Neuron (in vitro differentiated cells): ENCODE measurements at regions not wholly inside any gene's neighbourhood (a gene's known extent, or its start where the extent isn't known, plus 50 kb on each side); places are given as distances from the start of the nearest gene placed in this dataset.
"Not testable (repeated sequence)": the region's sequence is repeated elsewhere in the genome, so short reads cannot be mapped to it uniquely, and the experiment has no call there.

Experiments
- H2AFZ ChIP-seq: one replicate; pipeline ENCODE4 v1.6.1; 2013; ENCODE audit warnings: low read depth, mild to moderate bottlenecking, inconsistent platforms, low read length, moderate library complexity
- H3K27me3 ChIP-seq: one replicate; pipeline ENCODE4 v1.6.1; 2013; ENCODE audit warnings: low read length; ENCODE audit not compliant: insufficient read depth
- H3K36me3 ChIP-seq: one replicate; pipeline ENCODE4 v1.6.1; 2013; ENCODE audit warnings: low read length; ENCODE audit not compliant: insufficient read depth
- H3K4me1 ChIP-seq: one replicate; pipeline ENCODE4 v1.6.1; 2013; ENCODE audit warnings: low read length; ENCODE audit not compliant: insufficient read depth
- H3K4me3 ChIP-seq: 2 replicates; pipeline ENCODE4 v1.5.1; 2013; ENCODE audit warnings: mild to moderate bottlenecking, low read length, moderate library complexity
- H3K9me3 ChIP-seq: one replicate; pipeline ENCODE4 v1.6.1; 2013; ENCODE audit warnings: low read length

DNA sequence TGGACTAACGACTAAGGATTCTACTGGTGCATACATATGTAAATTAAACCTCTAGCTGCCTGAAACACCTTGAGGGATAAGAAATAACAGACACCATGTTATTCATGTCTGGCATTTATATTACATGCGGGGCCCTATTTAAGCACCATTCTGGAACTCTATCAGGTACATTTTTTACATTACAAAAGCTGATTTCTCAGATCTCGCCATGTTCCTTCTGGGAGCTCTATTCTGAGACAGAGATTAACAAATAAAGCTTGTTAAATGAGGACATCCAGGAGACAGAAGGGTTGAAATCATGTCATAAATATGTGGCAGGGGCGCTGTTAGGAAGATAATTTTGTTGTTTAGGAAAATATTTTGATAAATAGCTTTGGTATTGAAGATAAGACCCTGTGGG is 93.4 kb upstream of the SLIT3 start:
- H3K27me3 ChIP-seq: peaks cover 3% of the 10 kb centered on the region
- no peak overlapping the region for H3K4me3 ChIP-seq
- no peak overlapping the region for H2AFZ ChIP-seq
- no peaks in the 10 kb centered on the region for H3K9me3 ChIP-seq
- H3K4me1 ChIP-seq: no peaks in the 10 kb centered on the region
- H3K36me3 ChIP-seq: no peaks in the 10 kb centered on the region

- no peaks in the 10 kb centered on the region for H3K4me1 ChIP-seq
- peaks cover 3% of the 10 kb centered on the region for H3K27me3 ChIP-seq
- no peak overlapping the region for H2AFZ ChIP-seq
- no peaks in the 10 kb centered on the region for H3K36me3 ChIP-seq
- no peaks in the 10 kb centered on the region for H3K9me3 ChIP-seq
- no peak overlapping the region for H3K4me3 ChIP-seq
Observed at GRCh38 chr5:169393907-169394306, 93.0 kb upstream of the SLIT3 start.

DNA sequence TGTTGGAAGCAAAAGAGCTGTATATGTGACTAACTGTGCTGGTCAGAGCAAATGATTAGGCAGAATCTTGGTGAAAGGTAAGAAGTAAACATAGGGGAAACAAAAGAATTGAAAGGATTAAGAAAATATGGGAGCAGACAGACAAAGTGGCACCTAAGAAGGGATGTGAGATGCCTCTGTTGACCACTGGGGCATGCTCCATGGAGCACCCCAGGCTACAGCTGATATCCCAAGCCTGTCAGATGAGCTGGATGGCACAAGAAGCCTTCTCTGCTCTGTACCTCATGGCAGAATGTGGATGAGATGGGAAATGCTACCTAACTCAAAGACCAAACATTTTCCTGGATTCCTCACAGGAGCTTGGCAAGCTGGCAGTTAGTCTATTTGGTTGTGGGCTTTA is 89.3 kb upstream of the SLIT3 start:
- Histone ChIP-seq H3K27me3 (peaks cover 3% of the 10 kb centered on the region), H3K4me3 (no peak overlapping the region), H2AFZ (no peak overlapping the region), H3K4me1 (no peaks in the 10 kb centered on the region), H3K36me3 (no peaks in the 10 kb centered on the region), H3K9me3 (no peaks in the 10 kb centered on the region)

GRCh38 chr5:169389318-169389717 is 88.4 kb upstream of the SLIT3 start:
- peaks cover 3% of the 10 kb centered on the region for H3K27me3 ChIP-seq
- H3K4me1 ChIP-seq: no peaks in the 10 kb centered on the region
- no peaks in the 10 kb centered on the region for H3K36me3 ChIP-seq
- no peak overlapping the region for H2AFZ ChIP-seq
- H3K4me3 ChIP-seq: no peak overlapping the region
- no peaks in the 10 kb centered on the region for H3K9me3 ChIP-seq

DNA sequence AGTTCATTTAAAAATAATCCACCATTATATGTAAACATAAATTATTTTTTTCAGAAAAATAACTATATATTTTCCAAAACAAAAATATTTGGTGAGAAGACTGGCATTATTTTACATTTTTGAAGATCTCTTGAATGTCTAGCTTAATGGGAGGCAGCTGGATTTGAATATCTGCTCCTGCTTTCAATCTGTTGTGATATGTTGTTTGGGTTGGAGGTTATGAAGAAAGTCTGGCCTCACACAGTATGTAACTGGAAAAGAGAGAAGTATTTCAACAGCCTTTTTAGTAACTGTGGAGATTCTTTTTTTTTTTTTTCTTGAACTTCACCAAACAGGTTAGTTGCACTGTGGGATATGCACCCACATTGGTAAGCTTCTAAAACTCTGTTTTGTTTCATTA is 84.7 kb upstream of the SLIT3 start:
- no peaks in the 10 kb centered on the region for H3K4me1 ChIP-seq
- no peaks in the 10 kb centered on the region for H3K27me3 ChIP-seq
- H3K9me3 ChIP-seq: no peaks in the 10 kb centered on the region
- H3K36me3 ChIP-seq: no peaks in the 10 kb centered on the region
- H3K4me3 ChIP-seq: no peak overlapping the region
- H2AFZ ChIP-seq: no peak overlapping the region

GRCh38 chr5:169384661-169385060 is 83.7 kb upstream of the SLIT3 start:
- no peaks in the 10 kb centered on the region for H3K4me1 ChIP-seq
- no peaks in the 10 kb centered on the region for H3K36me3 ChIP-seq
- no peak overlapping the region for H2AFZ ChIP-seq
- no peaks in the 10 kb centered on the region for H3K27me3 ChIP-seq
- no peak overlapping the region for H3K4me3 ChIP-seq
- no peaks in the 10 kb centered on the region for H3K9me3 ChIP-seq

GRCh38 chr5:169374761-169375160 is 73.8 kb upstream of the SLIT3 start:
- H3K4me1 ChIP-seq: no peaks in the 10 kb centered on the region
- no peak overlapping the region for H3K4me3 ChIP-seq
- no peaks in the 10 kb centered on the region for H3K9me3 ChIP-seq
- H3K36me3 ChIP-seq: no peaks in the 10 kb centered on the region
- no peaks in the 10 kb centered on the region for H3K27me3 ChIP-seq
- H2AFZ ChIP-seq: no peak overlapping the region

- Histone ChIP-seq H3K27me3 (no peaks in the 10 kb centered on the region), H3K9me3 (no peaks in the 10 kb centered on the region), H2AFZ (no peak overlapping the region), H3K4me1 (no peaks in the 10 kb centered on the region), H3K36me3 (no peaks in the 10 kb centered on the region), H3K4me3 (no peak overlapping the region)
Observed at GRCh38 chr5:169374111-169374510, 73.2 kb upstream of the SLIT3 start.

DNA sequence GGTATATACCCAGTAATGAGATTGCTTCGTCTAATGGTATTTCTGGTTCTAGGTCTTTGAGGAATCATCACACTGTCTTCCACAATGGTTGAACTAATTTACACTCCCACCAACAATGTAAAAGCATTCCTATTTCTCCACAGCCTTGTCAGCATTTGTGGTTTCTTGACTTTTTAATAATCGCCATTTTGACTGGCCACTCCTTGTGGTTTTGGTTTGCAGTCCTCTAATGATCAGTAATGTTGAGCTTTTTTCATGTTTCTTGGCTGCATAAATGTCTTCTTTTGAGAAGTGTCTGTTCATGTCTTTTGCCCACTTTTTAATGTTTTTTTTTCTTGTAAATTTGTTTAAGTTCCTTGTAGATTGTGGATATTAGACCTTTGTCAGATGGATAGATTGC is 70.9 kb upstream of the SLIT3 start:
- H3K36me3 ChIP-seq, H3K9me3 ChIP-seq, H3K4me1 ChIP-seq, H3K4me3 ChIP-seq, H3K27me3 ChIP-seq, H2AFZ ChIP-seq: not testable (repeated sequence)

- no peak overlapping the region for H3K4me3 ChIP-seq
- no peak overlapping the region for H2AFZ ChIP-seq
- no peaks in the 10 kb centered on the region for H3K9me3 ChIP-seq
- peaks cover 9% of the 10 kb centered on the region for H3K27me3 ChIP-seq
- H3K4me1 ChIP-seq: no peaks in the 10 kb centered on the region
- no peaks in the 10 kb centered on the region for H3K36me3 ChIP-seq
Observed at GRCh38 chr5:169369130-169369529, 68.2 kb upstream of the SLIT3 start.

DNA sequence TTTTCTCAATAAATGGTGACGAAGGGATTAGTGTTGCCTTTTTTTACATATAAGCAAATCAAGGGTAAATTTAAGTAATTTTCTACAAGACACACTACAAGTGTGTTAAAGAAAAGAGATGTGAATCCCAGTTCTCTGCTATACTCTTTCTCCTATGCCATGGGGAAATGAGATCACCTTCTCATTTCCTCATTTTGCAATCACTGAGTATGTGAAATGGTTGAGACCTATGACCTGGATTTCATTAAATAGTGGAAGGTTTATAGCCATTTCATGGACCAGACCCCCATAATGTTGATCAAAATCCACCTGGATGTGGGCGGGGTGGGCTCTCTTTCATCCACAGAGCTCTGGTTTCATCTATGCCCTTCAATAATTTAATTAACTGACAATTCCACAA is 66.9 kb upstream of the SLIT3 start:
- H3K27me3 ChIP-seq: peaks cover 9% of the 10 kb centered on the region
- no peak overlapping the region for H3K4me3 ChIP-seq
- H3K9me3 ChIP-seq: no peaks in the 10 kb centered on the region
- H2AFZ ChIP-seq: no peak overlapping the region
- H3K4me1 ChIP-seq: no peaks in the 10 kb centered on the region
- H3K36me3 ChIP-seq: no peaks in the 10 kb centered on the region

- Histone ChIP-seq H3K4me1 (no peaks in the 10 kb centered on the region), H3K9me3 (no peaks in the 10 kb centered on the region), H2AFZ (no peak overlapping the region), H3K27me3 (peaks cover 2% of the 10 kb centered on the region), H3K36me3 (no peaks in the 10 kb centered on the region), H3K4me3 (no peak overlapping the region)
Observed at GRCh38 chr5:169357291-169357690, 56.4 kb upstream of the SLIT3 start.

DNA sequence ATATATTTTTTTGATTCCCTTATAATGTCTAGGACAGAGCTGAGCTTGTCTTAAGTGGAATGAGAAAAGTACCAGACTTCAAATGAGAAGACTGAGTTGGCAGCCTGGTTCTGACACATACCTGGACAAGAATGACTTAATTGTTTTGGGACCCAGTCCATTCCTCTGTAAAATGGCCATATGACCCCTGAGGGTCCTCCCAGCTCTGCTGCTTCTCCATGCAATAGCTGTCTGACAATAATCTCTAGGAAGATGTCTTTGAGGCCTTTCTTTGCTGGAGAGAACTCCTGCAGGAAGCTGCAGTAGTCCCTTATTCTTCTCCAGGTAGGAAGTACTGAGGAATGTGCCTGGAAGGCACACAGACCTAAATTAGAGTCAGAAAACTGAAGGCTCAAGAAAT is 55.9 kb upstream of the SLIT3 start:
- H3K4me1 ChIP-seq: no peaks in the 10 kb centered on the region
- no peak overlapping the region for H3K4me3 ChIP-seq
- no peaks in the 10 kb centered on the region for H3K36me3 ChIP-seq
- no peak overlapping the region for H2AFZ ChIP-seq
- peaks cover 2% of the 10 kb centered on the region for H3K27me3 ChIP-seq
- H3K9me3 ChIP-seq: no peaks in the 10 kb centered on the region

DNA sequence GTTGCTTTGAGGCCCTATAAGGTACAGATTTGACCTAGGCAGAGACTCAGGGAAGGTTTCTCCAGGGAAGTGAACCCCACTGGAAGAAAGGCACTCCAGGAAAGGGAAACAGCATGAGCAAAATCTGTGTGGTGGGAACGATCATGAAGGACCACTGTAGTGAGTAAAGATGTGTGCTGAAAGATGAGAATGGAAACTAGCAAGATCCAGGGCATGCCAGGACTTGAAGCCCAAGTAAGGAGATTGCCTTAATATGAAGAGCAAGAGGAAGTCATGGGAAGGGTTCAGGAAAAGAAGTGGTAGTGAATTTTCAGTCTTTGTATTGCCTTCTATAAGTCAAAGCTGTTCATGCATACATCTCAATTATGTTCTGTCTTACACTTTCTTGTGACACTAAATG is 55.2 kb upstream of the SLIT3 start:
- no peaks in the 10 kb centered on the region for H3K4me1 ChIP-seq

More for the DNA sequence above, 55.2 kb upstream of the SLIT3 start:
- H3K27me3 ChIP-seq: peaks cover 5% of the 10 kb centered on the region
- no peaks in the 10 kb centered on the region for H3K36me3 ChIP-seq
- H3K4me3 ChIP-seq: no peak overlapping the region
- no peak overlapping the region for H2AFZ ChIP-seq
- H3K9me3 ChIP-seq: no peaks in the 10 kb centered on the region
